ENCODE measurements at regions not wholly inside any gene's neighbourhood (a gene's known extent, or its start where the extent isn't known, plus 50 kb on each side); places are given as distances from the start of the nearest gene placed in this dataset.

- TF ChIP-seq CTCF (IDR thresholded peaks at IDR 0.05; ENCODE audit: insufficient read depth, low read depth, low read length) (no peak), EZH2 (IDR thresholded peaks at IDR 0.05; ENCODE audit: insufficient read depth, low read length) (no peak)
Observed at GRCh38 chr16:16982614-16983013, 488.1 kb downstream of the XYLT1 start.

All from astrocyte (in vitro differentiated cells and primary cell).